ENCODE measurements at regions not wholly inside any gene's neighbourhood (a gene's known extent, or its start where the extent isn't known, plus 50 kb on each side); places are given as distances from the start of the nearest gene placed in this dataset.

GRCh38 chr2:150295544-150295943, 191.9 kb downstream of the RND3 start:
- no peak for TF ChIP-seq POLR2A (IDR thresholded peaks at IDR 0.05)
- TF ChIP-seq, protein P1, sequence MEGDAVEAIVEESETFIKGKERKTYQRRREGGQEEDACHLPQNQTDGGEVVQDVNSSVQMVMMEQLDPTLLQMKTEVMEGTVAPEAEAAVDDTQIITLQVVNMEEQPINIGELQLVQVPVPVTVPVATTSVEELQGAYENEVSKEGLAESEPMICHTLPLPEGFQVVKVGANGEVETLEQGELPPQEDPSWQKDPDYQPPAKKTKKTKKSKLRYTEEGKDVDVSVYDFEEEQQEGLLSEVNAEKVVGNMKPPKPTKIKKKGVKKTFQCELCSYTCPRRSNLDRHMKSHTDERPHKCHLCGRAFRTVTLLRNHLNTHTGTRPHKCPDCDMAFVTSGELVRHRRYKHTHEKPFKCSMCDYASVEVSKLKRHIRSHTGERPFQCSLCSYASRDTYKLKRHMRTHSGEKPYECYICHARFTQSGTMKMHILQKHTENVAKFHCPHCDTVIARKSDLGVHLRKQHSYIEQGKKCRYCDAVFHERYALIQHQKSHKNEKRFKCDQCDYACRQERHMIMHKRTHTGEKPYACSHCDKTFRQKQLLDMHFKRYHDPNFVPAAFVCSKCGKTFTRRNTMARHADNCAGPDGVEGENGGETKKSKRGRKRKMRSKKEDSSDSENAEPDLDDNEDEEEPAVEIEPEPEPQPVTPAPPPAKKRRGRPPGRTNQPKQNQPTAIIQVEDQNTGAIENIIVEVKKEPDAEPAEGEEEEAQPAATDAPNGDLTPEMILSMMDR (IDR thresholded peaks at IDR 0.05) = no peak

All from lower leg skin (tissue), 3 donors.